NCI-H226 (cell line): ENCODE measurements at regions not wholly inside any gene's neighbourhood (a gene's known extent, or its start where the extent isn't known, plus 50 kb on each side); places are given as distances from the start of the nearest gene placed in this dataset.
A peak's percentile ranks its signal among the peaks of the same experiment; 100 is the strongest.

Source experiments
- DNase-seq: peaks from one replicate; pipeline ENCODE4 v3.0.0-alpha.2; 2015

DNA sequence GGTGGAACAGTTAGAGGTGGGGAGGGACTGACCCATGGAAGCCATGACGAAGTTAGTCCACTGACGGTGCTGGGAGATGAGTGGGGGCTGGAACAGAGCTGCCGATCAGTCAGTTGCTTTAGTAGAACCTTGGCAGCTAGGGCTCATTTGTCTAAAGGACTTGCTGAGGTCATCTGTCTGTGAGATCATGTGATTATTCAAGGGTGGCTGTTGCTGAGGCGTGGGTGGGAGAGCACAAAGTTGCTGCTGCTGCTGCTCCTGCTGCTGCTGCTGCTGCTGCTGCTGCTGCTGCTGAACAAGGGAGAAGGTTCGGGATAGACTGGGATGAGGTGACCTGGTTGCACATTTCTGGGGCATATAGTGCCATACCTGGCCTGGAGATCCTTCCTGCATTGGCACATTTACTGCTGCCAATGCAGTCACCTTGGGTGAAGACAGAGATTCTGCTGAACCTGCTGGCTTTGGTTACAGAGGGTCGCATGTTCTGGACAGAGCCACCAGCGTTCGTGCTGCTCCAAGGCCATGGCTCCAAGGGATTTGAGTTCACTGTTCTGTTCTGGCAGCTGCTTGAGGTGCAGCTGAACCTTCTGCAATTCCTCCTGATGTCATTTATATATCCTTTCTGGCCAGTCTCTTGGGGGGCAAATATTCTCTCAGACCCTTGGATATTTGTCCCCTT lies 840.5 kb downstream of the HACE1 start:
- DNase-seq, result no peak

- DNase-seq, result no peak
These were observed 842.0 kb downstream of the HACE1 start for GRCh38 chr6:104017410-104018381.

- no peak for DNase-seq
These were observed 845.4 kb downstream of the HACE1 start for GRCh38 chr6:104014163-104014959.

GRCh38 chr6:104013312-104013971 lies 846.3 kb downstream of the HACE1 start:
- DNase-seq, result no peak

DNA sequence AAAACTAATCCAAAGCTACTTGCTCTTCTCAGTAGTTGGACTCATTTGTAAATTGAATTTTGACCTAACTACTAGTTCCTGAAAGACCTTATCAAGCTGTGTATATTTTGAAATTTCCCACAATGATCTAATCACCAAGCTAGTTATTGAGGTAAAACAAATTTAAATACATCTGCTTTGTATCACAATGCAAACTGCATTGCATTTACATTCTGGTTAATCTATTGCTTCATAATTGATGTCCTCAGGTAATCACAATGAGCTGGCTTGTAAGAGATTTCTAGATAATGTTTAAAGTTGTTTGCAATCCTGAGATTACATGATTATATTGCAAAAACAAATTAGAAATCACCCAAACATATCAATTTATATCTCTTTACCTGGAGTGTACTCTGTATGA lies 848.8 kb downstream of the HACE1 start:
- no peak for DNase-seq

GRCh38 chr6:104003803-104004516 lies 855.8 kb downstream of the HACE1 start:
- no peak for DNase-seq

- DNase-seq, result no peak
These were observed 864.1 kb downstream of the HACE1 start for GRCh38 chr6:103995571-103995970.

DNA sequence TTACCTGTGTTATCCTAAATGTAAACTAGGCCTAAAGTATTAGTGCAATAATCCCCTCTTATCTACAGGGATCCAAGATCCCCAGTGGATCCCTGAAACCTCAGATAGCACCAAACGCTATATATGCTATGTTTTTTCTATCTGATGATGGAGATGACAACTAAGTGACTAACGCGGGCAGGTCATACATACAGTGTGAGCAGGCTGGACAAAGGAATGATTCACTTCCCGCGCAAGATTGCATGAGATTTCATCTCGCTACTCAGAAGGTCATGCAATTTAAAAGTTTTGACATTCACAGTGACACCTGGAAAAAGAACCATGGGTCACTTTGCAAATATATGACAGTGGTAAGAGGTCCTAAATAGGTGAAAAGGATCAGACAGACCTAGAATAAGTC lies 875.9 kb downstream of the HACE1 start:
- no peak for DNase-seq

GRCh38 chr6:103983011-103983410 lies 876.7 kb downstream of the HACE1 start:
- no peak for DNase-seq

DNA sequence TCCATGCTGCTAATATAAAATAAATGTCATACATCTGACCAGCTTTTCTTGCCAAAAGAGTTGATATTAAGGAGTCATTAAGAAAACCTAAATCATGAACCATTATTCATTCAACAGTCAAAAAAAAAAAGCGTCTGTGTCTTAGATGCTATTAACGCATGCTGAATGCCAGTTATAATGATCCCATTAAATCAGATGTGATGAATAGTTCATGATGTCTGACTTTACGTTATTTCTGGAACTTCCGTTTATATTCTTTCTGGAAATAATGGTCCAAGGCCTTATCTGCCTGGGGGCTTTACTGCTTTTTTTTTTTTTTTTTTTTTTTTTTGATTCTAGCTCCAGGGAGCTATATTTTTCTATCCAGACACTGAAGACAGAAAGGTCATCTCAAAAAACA lies 877.1 kb downstream of the HACE1 start:
- DNase-seq, result no peak

DNA sequence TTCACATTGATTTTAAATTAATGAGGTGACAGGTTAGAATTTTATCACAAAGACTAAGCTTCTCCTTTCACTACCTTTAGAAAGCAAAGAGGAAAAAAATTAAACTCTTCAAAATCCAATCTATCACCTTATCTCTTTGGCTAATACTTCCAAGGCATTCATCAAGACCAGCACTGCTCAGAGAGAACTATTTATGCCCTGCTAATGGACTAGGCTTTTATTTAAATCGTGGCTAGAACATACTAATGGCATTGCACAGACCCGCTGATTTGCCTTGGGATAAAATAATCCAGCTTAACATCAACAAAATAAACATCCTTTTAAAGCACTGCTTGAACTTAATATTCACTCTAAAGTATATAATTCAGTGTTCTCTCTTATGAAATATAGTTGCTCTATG lies 880.4 kb downstream of the HACE1 start:
- DNase-seq, result no peak

DNA sequence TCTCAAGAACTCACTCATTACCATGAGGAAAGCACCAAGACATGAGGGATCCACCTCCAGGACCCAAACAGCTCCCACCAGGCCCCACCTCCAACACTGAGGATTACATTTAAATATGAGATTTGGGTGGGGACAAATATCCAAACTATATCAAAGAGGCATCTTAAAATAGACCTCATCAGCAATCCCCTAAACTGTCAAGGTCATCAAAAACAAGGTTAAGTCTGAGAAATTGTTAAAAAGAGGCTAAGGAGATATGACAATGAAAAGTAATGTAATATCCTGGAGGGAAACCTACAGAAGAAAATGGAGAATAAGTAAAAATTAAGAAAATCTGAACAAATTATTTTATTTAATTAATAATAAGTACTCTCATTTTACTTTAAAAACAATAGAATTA lies 922.3 kb downstream of the HACE1 start:
- no peak for DNase-seq

GRCh38 chr6:103925317-103925716 lies 934.4 kb downstream of the HACE1 start:
- DNase-seq, result no peak

DNA sequence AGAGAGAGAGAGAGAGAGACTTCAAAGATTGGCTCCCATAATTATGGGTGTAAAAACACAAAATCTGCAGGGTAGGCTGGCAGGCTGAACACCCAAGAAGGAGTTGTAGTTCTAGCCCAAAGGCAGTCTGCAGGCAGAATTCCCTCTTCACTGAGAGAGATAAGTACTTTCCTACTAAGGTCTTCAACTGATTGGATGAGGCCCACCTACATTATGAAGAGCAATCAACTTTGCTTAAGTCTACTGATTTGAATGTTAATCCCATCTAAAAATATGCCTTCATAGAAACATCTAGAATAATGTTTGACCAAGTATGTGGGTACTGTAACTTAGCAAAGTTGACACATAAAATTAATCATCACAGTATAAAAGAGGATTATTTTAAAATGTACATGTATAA lies 949.7 kb downstream of the HACE1 start:
- DNase-seq, result no peak

DNA sequence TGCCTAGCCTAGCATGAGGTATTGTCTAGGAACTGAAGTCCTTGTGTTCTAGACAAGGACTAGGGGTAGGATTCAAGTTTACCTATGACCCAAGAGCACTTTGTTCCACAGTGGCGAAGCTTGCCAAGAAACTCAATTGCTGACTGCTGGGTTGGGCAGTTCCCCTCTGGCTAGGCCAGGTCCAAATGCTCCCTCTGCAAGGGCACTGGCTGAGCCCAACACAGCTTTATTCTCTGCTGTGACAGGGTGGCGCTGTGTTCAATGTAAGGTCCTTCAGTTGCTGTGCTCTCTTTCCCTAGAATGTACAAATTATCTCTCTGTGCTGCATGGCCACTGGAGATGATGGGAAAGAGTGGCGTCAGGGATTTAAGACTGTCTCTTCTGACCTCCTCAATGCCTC lies 950.8 kb downstream of the HACE1 start:
- DNase-seq, result no peak

DNA sequence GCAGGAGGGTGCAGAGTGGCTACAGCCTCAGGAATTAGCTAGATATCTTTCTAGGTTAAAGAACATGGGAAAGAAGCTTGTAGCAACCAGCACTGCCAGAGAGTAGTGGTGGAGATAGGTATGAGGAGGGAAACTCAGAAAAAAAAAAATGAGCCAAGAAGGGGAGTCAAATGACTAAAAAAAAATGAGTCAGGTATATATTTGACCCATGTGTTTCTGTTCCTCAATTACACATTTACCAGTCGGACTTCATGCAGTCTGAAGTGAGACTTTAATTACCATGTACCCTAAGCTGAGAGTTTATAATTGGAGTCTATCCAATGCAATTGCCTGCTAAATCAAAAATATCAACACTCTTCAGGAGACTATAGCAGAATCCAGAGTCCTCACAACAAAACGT lies 964.6 kb downstream of the HACE1 start:
- no peak for DNase-seq

GRCh38 chr6:103893141-103893581 lies 966.6 kb downstream of the HACE1 start:
- peak; percentile 70 for DNase-seq

- no peak for DNase-seq
These were observed 972.8 kb downstream of the HACE1 start for GRCh38 chr6:103886951-103887350.

DNA sequence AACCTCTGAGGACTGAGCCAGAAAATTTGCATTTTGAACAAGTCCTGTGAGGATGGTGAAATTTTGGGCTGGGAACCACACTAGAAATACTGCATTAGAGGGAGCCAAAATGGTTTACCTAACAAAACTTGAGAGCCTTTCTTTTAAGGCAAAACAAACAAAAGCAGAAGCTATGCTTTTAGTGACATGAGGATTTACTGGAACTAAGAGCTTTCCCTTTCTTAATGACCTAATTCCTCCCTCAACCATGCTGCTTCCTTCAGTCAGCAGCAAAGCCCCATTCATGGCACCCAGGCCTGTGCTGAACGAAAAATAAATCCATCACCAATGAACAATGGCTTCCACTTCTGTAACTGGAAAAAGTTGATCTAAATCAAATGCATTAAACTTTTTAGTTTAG lies 974.3 kb downstream of the HACE1 start:
- DNase-seq, result no peak

GRCh38 chr6:103879800-103880199 lies 979.9 kb downstream of the HACE1 start:
- DNase-seq, result no peak

DNA sequence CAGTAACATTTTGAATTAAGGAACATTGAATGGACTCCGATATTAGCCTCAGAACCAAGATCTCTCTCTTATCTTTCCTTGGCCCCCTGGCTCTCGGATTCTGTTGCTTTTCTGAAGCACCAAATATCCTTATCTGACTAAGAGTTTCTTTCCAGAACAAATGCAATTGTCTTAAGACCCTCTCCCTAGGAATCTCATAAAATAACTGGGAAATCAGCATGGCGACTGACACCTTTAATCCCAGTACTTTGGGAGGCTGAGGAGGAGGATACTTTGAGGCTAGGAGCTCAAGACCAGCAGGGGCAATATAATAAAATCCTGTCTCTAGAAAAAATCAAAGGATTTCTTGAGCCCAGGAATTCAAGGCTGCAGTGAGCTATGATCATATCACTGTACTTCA lies 984.5 kb downstream of the HACE1 start:
- DNase-seq, result no peak

DNA sequence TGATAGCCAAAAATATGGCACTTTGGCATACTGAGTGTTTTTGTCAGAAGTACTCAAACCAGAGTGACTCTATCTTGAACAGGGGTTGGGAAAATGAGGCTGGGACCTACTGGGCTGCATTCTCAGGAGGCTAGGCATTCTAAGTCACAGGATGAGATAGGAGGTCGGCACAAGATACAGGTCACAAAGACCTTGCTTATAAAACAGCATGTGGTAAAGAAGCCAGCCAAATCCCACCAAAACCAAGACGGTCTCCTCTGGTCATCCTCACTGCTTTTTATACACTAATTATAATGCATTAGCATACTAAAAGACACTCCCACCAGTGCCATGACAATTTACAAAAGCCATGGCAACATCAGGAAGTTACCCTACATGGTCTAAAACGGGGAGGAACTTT lies 985.1 kb downstream of the HACE1 start:
- DNase-seq, result no peak
